DND-41 (cell line): ENCODE measurements at regions not wholly inside any gene's neighbourhood (a gene's known extent, or its start where the extent isn't known, plus 50 kb on each side); places are given as distances from the start of the nearest gene placed in this dataset.

Experiments
- ATAC-seq: fragments of 200-7000 bp; cut with Tn5 transposase; 3 replicates; pipeline ENCODE4 v1.9.1; 2021; ENCODE audit warnings: low read depth; ENCODE audit not compliant: insufficient read depth
- DNase-seq: peaks from one replicate; pipeline ENCODE4 v3.0.0-alpha.2; 2020
- H2AFZ ChIP-seq: 2 replicates; pipeline ENCODE4 v1.6.0; 2012; ENCODE audit warnings: low read depth, low read length
- H3K27ac ChIP-seq: 2 replicates; pipeline ENCODE4 v1.5.1; 2012; ENCODE audit warnings: low read length, inconsistent platforms
- H3K27me3 ChIP-seq: fragments of 200-600 bp; sonication (generic); 2 replicates; pipeline ENCODE4 v1.6.0; 2012; ENCODE audit warnings: low read length, mild to moderate bottlenecking, inconsistent platforms; ENCODE audit not compliant: insufficient read depth, poor library complexity
- H3K36me3 ChIP-seq: 2 replicates; pipeline ENCODE4 v1.5.1; 2012; ENCODE audit warnings: low read length, inconsistent platforms; ENCODE audit not compliant: insufficient read depth
- H3K4me1 ChIP-seq: 2 replicates; pipeline ENCODE4 v1.5.1; 2012; ENCODE audit warnings: mild to moderate bottlenecking, low read length; ENCODE audit not compliant: insufficient read depth
- H3K4me2 ChIP-seq: 2 replicates; pipeline ENCODE4 v1.6.0; 2012; ENCODE audit warnings: mild to moderate bottlenecking, moderate library complexity, low read length, inconsistent platforms; ENCODE audit not compliant: insufficient read depth
- H3K4me3 ChIP-seq, 2 experiments: fragments of 200-600 bp in 1 of 2; shearing (Covaris generic) in 1 of 2; 2 replicates each; pipeline ENCODE4 v1.5.1; 2012 to 2016; ENCODE audit warnings: inconsistent platforms in 2 of 2, low read length in 2 of 2, mild to moderate bottlenecking in 2 of 2, low read depth in 1 of 2, moderate library complexity in 1 of 2
- H3K79me2 ChIP-seq: 2 replicates; pipeline ENCODE4 v1.6.0; 2012; ENCODE audit warnings: low read length, inconsistent platforms; ENCODE audit not compliant: insufficient read depth
- H3K9ac ChIP-seq: 2 replicates; pipeline ENCODE4 v1.6.0; 2012; ENCODE audit warnings: low read depth, mild to moderate bottlenecking, inconsistent platforms, low read length, moderate library complexity
- H3K9me3 ChIP-seq: 2 replicates; pipeline ENCODE4 v1.5.1; 2012; ENCODE audit warnings: low read length, moderate library complexity, mild to moderate bottlenecking, inconsistent platforms; ENCODE audit not compliant: insufficient read depth, severe bottlenecking
- H4K20me1 ChIP-seq: 2 replicates; pipeline ENCODE4 v1.6.0; 2012; ENCODE audit warnings: low read length; ENCODE audit not compliant: insufficient read depth
- CTCF ChIP-seq: IDR thresholded peaks from 2 replicates; pipeline ENCODE4 v1.5.1; 2012; ENCODE audit warnings: borderline replicate concordance, low read length, moderate library complexity, mild to moderate bottlenecking; ENCODE audit not compliant: poor library complexity, severe bottlenecking; ENCODE audit errors: extremely low read depth
- EZH2 ChIP-seq: IDR thresholded peaks from 3 replicates; pipeline ENCODE4 v1.6.1; 2012; ENCODE audit warnings: borderline replicate concordance, low read depth, mild to moderate bottlenecking, moderate library complexity, low read length, inconsistent platforms; ENCODE audit not compliant: severe bottlenecking

- TF ChIP-seq CTCF (no peak), EZH2 (no peak)
- Histone ChIP-seq H2AFZ (no peak overlapping the region), H3K4me2 (no peak overlapping the region)
Measured at GRCh38 chr22:27136596-27136995, 479.2 kb downstream of the MIAT start.

GRCh38 chr22:27137871-27138337 is 480.5 kb downstream of the MIAT start:
- Histone ChIP-seq H3K79me2 (no peaks in the 10 kb centered on the region), H3K9me3 (no peaks in the 10 kb centered on the region), H3K27ac (no peak overlapping the region), H3K4me2 (no peak overlapping the region), H3K4me1 (no peaks in the 10 kb centered on the region), H4K20me1 (no peaks in the 10 kb centered on the region), H3K9ac (no peak overlapping the region), H3K27me3 (peaks cover 16% of the 10 kb centered on the region), H2AFZ (no peak overlapping the region), H3K36me3 (no peaks in the 10 kb centered on the region), H3K4me3 (no peak overlapping the region)
- TF ChIP-seq CTCF: no peak
- TF ChIP-seq EZH2: no peak
- ATAC-seq: no peak
- no peak for DNase-seq

More at GRCh38 chr22:27136596-27136995, 479.2 kb downstream of the MIAT start:
- H3K36me3 ChIP-seq: no peaks in the 10 kb centered on the region
- H3K9me3 ChIP-seq: no peaks in the 10 kb centered on the region
- H3K79me2 ChIP-seq: no peaks in the 10 kb centered on the region
- H3K9ac ChIP-seq: no peak overlapping the region
- no peaks in the 10 kb centered on the region for H4K20me1 ChIP-seq
- peaks cover 16% of the 10 kb centered on the region for H3K27me3 ChIP-seq
- H3K4me3 ChIP-seq: no peak overlapping the region
- ATAC-seq (no peak), DNase-seq (no peak)
- H3K27ac ChIP-seq: no peak overlapping the region
- H3K4me1 ChIP-seq: no peaks in the 10 kb centered on the region

GRCh38 chr22:27138471-27138870 is 481.1 kb downstream of the MIAT start:
- H3K4me3 ChIP-seq: no peak overlapping the region
- no peak overlapping the region for H3K27ac ChIP-seq
- H3K9ac ChIP-seq: no peak overlapping the region
- H3K27me3 ChIP-seq: peaks cover 16% of the 10 kb centered on the region
- no peak overlapping the region for H3K4me2 ChIP-seq
- H3K36me3 ChIP-seq: no peaks in the 10 kb centered on the region
- ATAC-seq (no peak), DNase-seq (no peak)
- TF ChIP-seq CTCF (no peak), EZH2 (no peak)
- H4K20me1 ChIP-seq: no peaks in the 10 kb centered on the region
- no peaks in the 10 kb centered on the region for H3K9me3 ChIP-seq
- no peaks in the 10 kb centered on the region for H3K79me2 ChIP-seq
- H2AFZ ChIP-seq: no peak overlapping the region
- no peaks in the 10 kb centered on the region for H3K4me1 ChIP-seq
